ENCODE measurements at regions not wholly inside any gene's neighbourhood (a gene's known extent, or its start where the extent isn't known, plus 50 kb on each side); places are given as distances from the start of the nearest gene placed in this dataset.

DNA sequence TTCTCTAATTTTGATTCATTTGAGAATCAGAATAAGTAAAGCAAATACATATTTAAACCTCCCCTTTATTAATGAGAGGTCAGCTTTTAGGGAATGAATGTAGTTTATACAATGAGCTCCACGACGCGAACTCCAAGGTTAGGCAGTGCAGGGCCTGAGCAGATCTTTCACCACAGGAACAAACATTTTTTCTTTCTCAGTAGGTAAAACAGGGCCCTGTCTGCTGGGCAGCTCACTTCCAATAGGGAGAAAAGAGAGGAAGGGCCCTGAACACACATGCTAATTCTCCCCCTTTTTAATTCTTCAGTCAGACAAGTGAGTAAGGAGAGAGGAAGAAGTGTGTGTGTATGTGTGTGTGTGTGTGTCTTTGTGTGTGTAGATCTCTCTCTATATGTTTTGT is 682.4 kb upstream of the TMEFF2 start:
- Mint-ChIP-seq H3K36me3 (ENCODE audit: low read depth, unreplicated experiment) (no peaks in the 10 kb centered on the region), H3K4me1 (ENCODE audit: low read depth, unreplicated experiment) (no peaks in the 10 kb centered on the region), H3K4me3 (ENCODE audit: unreplicated experiment) (no peak overlapping the region), H3K9me3 (ENCODE audit: unreplicated experiment) (no peaks in the 10 kb centered on the region), H3K27me3 (ENCODE audit: low read depth, unreplicated experiment) (no peaks in the 10 kb centered on the region), H3K27ac (ENCODE audit: unreplicated experiment) (no peak overlapping the region)
- Histone ChIP-seq H3K27me3 (ENCODE audit: insufficient read depth, low read length) (no peaks in the 10 kb centered on the region), H3K4me3 (ENCODE audit: insufficient read depth, low read depth, low read length) (no peak overlapping the region), H3K9me3 (ENCODE audit: insufficient read depth, low read depth, low read length) (no peaks in the 10 kb centered on the region), H4K20me1 (ENCODE audit: insufficient read depth, low read length) (no peaks in the 10 kb centered on the region), H3K9ac (ENCODE audit: low read length) (no peak overlapping the region), H3K36me3 (ENCODE audit: insufficient read depth, low read length) (no peaks in the 10 kb centered on the region), H2AFZ (ENCODE audit: low read depth, low read length) (no peak overlapping the region), H3K4me2 (ENCODE audit: low read length) (no peak overlapping the region), H3K4me1 (ENCODE audit: insufficient read depth, low read length) (no peaks in the 10 kb centered on the region), H3K27ac (ENCODE audit: low read depth, low read length) (no peak overlapping the region), H3K79me2 (ENCODE audit: insufficient read depth, low read length) (no peaks in the 10 kb centered on the region)
- FAIRE-seq: no peak
- no peak for TF ChIP-seq EZH2 (IDR thresholded peaks at IDR 0.05; ENCODE audit: insufficient read depth, low read length)
- TF ChIP-seq, protein P1, sequence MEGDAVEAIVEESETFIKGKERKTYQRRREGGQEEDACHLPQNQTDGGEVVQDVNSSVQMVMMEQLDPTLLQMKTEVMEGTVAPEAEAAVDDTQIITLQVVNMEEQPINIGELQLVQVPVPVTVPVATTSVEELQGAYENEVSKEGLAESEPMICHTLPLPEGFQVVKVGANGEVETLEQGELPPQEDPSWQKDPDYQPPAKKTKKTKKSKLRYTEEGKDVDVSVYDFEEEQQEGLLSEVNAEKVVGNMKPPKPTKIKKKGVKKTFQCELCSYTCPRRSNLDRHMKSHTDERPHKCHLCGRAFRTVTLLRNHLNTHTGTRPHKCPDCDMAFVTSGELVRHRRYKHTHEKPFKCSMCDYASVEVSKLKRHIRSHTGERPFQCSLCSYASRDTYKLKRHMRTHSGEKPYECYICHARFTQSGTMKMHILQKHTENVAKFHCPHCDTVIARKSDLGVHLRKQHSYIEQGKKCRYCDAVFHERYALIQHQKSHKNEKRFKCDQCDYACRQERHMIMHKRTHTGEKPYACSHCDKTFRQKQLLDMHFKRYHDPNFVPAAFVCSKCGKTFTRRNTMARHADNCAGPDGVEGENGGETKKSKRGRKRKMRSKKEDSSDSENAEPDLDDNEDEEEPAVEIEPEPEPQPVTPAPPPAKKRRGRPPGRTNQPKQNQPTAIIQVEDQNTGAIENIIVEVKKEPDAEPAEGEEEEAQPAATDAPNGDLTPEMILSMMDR (IDR thresholded peaks at IDR 0.05; ENCODE audit: insufficient read depth, low read depth, low read length): no peak
- DNase-seq (ENCODE audit: low read depth): no peak

DNA sequence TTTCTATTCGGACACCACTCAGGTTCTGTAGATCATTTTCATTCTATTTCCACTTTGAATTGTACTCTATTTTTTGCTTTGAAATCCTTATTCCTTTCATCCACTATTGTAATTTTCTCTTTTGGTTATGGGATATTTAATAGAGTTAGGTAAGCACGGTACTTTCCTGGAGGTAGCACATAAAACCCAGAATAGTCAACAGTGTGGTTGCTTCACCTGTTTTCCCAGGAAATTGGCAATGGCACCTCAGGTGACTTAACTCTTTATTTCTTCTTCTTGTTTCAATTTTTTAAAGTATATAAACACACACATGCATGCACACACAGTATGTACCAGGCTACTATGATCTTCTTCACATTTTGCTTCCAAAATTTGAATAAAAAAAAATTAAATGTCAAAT is 682.0 kb upstream of the TMEFF2 start:
- Histone ChIP-seq H3K9ac (ENCODE audit: low read length) (no peak overlapping the region), H3K4me1 (ENCODE audit: insufficient read depth, low read length) (no peaks in the 10 kb centered on the region), H3K4me2 (ENCODE audit: low read length) (no peak overlapping the region), H3K36me3 (ENCODE audit: insufficient read depth, low read length) (no peaks in the 10 kb centered on the region), H3K27me3 (ENCODE audit: insufficient read depth, low read length) (no peaks in the 10 kb centered on the region), H2AFZ (ENCODE audit: low read depth, low read length) (no peak overlapping the region), H4K20me1 (ENCODE audit: insufficient read depth, low read length) (no peaks in the 10 kb centered on the region), H3K27ac (ENCODE audit: low read depth, low read length) (no peak overlapping the region), H3K4me3 (ENCODE audit: insufficient read depth, low read depth, low read length) (no peak overlapping the region), H3K79me2 (ENCODE audit: insufficient read depth, low read length) (no peaks in the 10 kb centered on the region), H3K9me3 (ENCODE audit: insufficient read depth, low read depth, low read length) (no peaks in the 10 kb centered on the region)
- H3K27ac Mint-ChIP-seq (ENCODE audit: unreplicated experiment): no peak overlapping the region
- H3K36me3 Mint-ChIP-seq (ENCODE audit: low read depth, unreplicated experiment): no peaks in the 10 kb centered on the region
- no peak for DNase-seq (ENCODE audit: low read depth)
- H3K27me3 Mint-ChIP-seq (ENCODE audit: low read depth, unreplicated experiment): no peaks in the 10 kb centered on the region
- no peaks in the 10 kb centered on the region for H3K9me3 Mint-ChIP-seq (ENCODE audit: unreplicated experiment)
- H3K4me1 Mint-ChIP-seq (ENCODE audit: low read depth, unreplicated experiment): no peaks in the 10 kb centered on the region
- no peak for FAIRE-seq
- H3K4me3 Mint-ChIP-seq (ENCODE audit: unreplicated experiment): no peak overlapping the region
- TF ChIP-seq, protein P1 (IDR thresholded peaks at IDR 0.05; ENCODE audit: insufficient read depth, low read depth, low read length): no peak
- TF ChIP-seq EZH2 (IDR thresholded peaks at IDR 0.05; ENCODE audit: insufficient read depth, low read length): no peak

GRCh38 chr2:192854706-192855105 is 660.0 kb upstream of the TMEFF2 start:
- Mint-ChIP-seq H3K27ac (ENCODE audit: unreplicated experiment) (no peak overlapping the region), H3K4me1 (ENCODE audit: low read depth, unreplicated experiment) (no peaks in the 10 kb centered on the region), H3K36me3 (ENCODE audit: low read depth, unreplicated experiment) (no peaks in the 10 kb centered on the region), H3K4me3 (ENCODE audit: unreplicated experiment) (no peak overlapping the region), H3K9me3 (ENCODE audit: unreplicated experiment) (no peaks in the 10 kb centered on the region), H3K27me3 (ENCODE audit: low read depth, unreplicated experiment) (no peaks in the 10 kb centered on the region)
- no peak for TF ChIP-seq EZH2 (IDR thresholded peaks at IDR 0.05; ENCODE audit: insufficient read depth, low read length)
- TF ChIP-seq, protein P1 (IDR thresholded peaks at IDR 0.05; ENCODE audit: insufficient read depth, low read depth, low read length): no peak
- Histone ChIP-seq H3K79me2 (ENCODE audit: insufficient read depth, low read length) (no peaks in the 10 kb centered on the region), H3K4me2 (ENCODE audit: low read length) (no peak overlapping the region), H3K36me3 (ENCODE audit: insufficient read depth, low read length) (no peaks in the 10 kb centered on the region), H3K27me3 (ENCODE audit: insufficient read depth, low read length) (no peaks in the 10 kb centered on the region), H3K9ac (ENCODE audit: low read length) (no peak overlapping the region), H2AFZ (ENCODE audit: low read depth, low read length) (no peak overlapping the region), H4K20me1 (ENCODE audit: insufficient read depth, low read length) (no peaks in the 10 kb centered on the region), H3K4me3 (ENCODE audit: insufficient read depth, low read depth, low read length) (no peak overlapping the region), H3K9me3 (ENCODE audit: insufficient read depth, low read depth, low read length) (no peaks in the 10 kb centered on the region), H3K4me1 (ENCODE audit: insufficient read depth, low read length) (no peaks in the 10 kb centered on the region), H3K27ac (ENCODE audit: low read depth, low read length) (no peak overlapping the region)
- DNase-seq (ENCODE audit: low read depth) (no peak), FAIRE-seq (no peak)
